IMR-90 (cell line): ENCODE measurements at regions not wholly inside any gene's neighbourhood (a gene's known extent, or its start where the extent isn't known, plus 50 kb on each side); places are given as distances from the start of the nearest gene placed in this dataset.

ENCODE experiments used
- ATAC-seq: fragments of 200-7000 bp; cut with Tn5 transposase; 2 replicates; pipeline ENCODE4 v1.9.1; 2020; ENCODE audit warnings: low read depth, mild to moderate bottlenecking, moderate library complexity
- BruUV-seq: library from RNA; stranded (reverse); fragments of 400-500 nt; replicated peaks from 2 replicates; lab custom pipeline; 2021; lab: Mats Ljungman, UMichigan
- CTCF ChIA-PET: fragments of 300-600 bp; formaldehyde crosslinking; extraction: SDS; loops from one replicate; lab custom pipeline; 2021; ENCODE audit warnings: antibody characterized with exemption; lab: Yijun Ruan, JAX
- POLR2A ChIA-PET: fragments of 300-600 bp; sonication (Branson Sonifier 250); formaldehyde crosslinking; loops from one replicate; lab custom pipeline; 2022; ENCODE audit warnings: antibody characterized with exemption; ENCODE audit not compliant: unreplicated experiment; lab: Charles Lee
- DNase-seq: peaks from one replicate; pipeline ENCODE4 v3.0.0; 2013
- H2AFZ ChIP-seq: replicated peaks from 2 replicates; pipeline ENCODE3; 2013; ENCODE audit warnings: low read length, mild to moderate bottlenecking; ENCODE audit not compliant: poor library complexity
- H2AK5ac ChIP-seq: 2 replicates; pipeline ENCODE4 v1.6.1; 2013; ENCODE audit warnings: low read depth, low read length, inconsistent platforms
- H2AK9ac ChIP-seq: replicated peaks from 2 replicates; pipeline ENCODE3; 2013; ENCODE audit warnings: mild to moderate bottlenecking, low read depth, low read length, moderate library complexity; ENCODE audit not compliant: poor library complexity
- H2BK120ac ChIP-seq: 2 replicates; pipeline ENCODE4 v1.6.1; 2013; ENCODE audit warnings: low read depth, low read length, inconsistent platforms
- H2BK15ac ChIP-seq: 3 replicates; pipeline ENCODE4 v1.6.1; 2013; ENCODE audit warnings: low read depth, low read length, inconsistent platforms
- H2BK20ac ChIP-seq: 2 replicates; pipeline ENCODE4 v1.6.1; 2013; ENCODE audit warnings: low read depth, mild to moderate bottlenecking, inconsistent platforms, low read length, moderate library complexity
- H2BK5ac ChIP-seq: 2 replicates; pipeline ENCODE4 v1.6.1; 2013; ENCODE audit warnings: mild to moderate bottlenecking, low read depth, low read length, inconsistent platforms; ENCODE audit not compliant: poor library complexity, severe bottlenecking
- H3K14ac ChIP-seq: replicated peaks from 2 replicates; pipeline ENCODE4 v1.6.1; 2013; ENCODE audit warnings: low read depth, low read length, inconsistent platforms
- H3K18ac ChIP-seq: 2 replicates; pipeline ENCODE4 v1.6.1; 2013; ENCODE audit warnings: low read depth, low read length, control low read depth
- H3K23ac ChIP-seq: 2 replicates; pipeline ENCODE4 v1.6.1; 2013; ENCODE audit warnings: low read depth, low read length, inconsistent platforms
- H3K27ac ChIP-seq: 2 replicates; pipeline ENCODE4 v1.5.1; 2013; ENCODE audit warnings: mild to moderate bottlenecking, control low read depth, low read length; ENCODE audit not compliant: insufficient read depth
- H3K27me3 ChIP-seq: 2 replicates; pipeline ENCODE4 v1.6.1; 2013; ENCODE audit warnings: low read length; ENCODE audit not compliant: control insufficient read depth, insufficient read depth
- H3K36me3 ChIP-seq: 2 replicates; pipeline ENCODE4 v1.6.1; 2013; ENCODE audit warnings: low read length, mixed read lengths; ENCODE audit not compliant: control insufficient read depth, insufficient read depth
- H3K4ac ChIP-seq: 2 replicates; pipeline ENCODE4 v1.6.1; 2013; ENCODE audit warnings: low read depth, low read length, inconsistent platforms
- H3K4me1 ChIP-seq: 2 replicates; pipeline ENCODE4 v1.6.1; 2013; ENCODE audit warnings: low read length, mixed read lengths; ENCODE audit not compliant: control insufficient read depth, insufficient read depth
- H3K4me2 ChIP-seq: 2 replicates; pipeline ENCODE4 v1.6.1; 2013; ENCODE audit warnings: low read depth, mild to moderate bottlenecking, control low read depth, low read length, moderate library complexity
- H3K4me3 ChIP-seq: 2 replicates; pipeline ENCODE4 v1.5.1; 2013; ENCODE audit warnings: low read depth, mild to moderate bottlenecking, control low read depth, low read length, moderate library complexity; ENCODE audit not compliant: insufficient read depth
- H3K56ac ChIP-seq: 2 replicates; pipeline ENCODE4 v1.6.1; 2013; ENCODE audit warnings: low read length, inconsistent platforms; ENCODE audit not compliant: insufficient read depth; ENCODE audit errors: extremely low read depth
- H3K79me1 ChIP-seq, 2 experiments: 2 replicates each; pipeline ENCODE4 v1.6.1; 2013; ENCODE audit warnings: low read length in 2 of 2, inconsistent platforms in 1 of 2, low read depth in 1 of 2
- H3K9ac ChIP-seq: 2 replicates; pipeline ENCODE4 v1.6.1; 2013; ENCODE audit warnings: low read depth, low read length, control low read depth
- H3K9me1 ChIP-seq: 2 replicates; pipeline ENCODE4 v1.6.1; 2013; ENCODE audit warnings: low read length, inconsistent platforms; ENCODE audit not compliant: insufficient read depth
- H3K9me3 ChIP-seq: 2 replicates; pipeline ENCODE4 v1.6.1; 2013; ENCODE audit warnings: low read length; ENCODE audit not compliant: control insufficient read depth, insufficient read depth
- H4K20me1 ChIP-seq: 2 replicates; pipeline ENCODE4 v1.6.1; 2013; ENCODE audit warnings: low read length, inconsistent platforms; ENCODE audit not compliant: insufficient read depth
- H4K5ac ChIP-seq: 2 replicates; pipeline ENCODE4 v1.6.1; 2013; ENCODE audit warnings: mild to moderate bottlenecking, low read depth, low read length, control low read depth
- H4K8ac ChIP-seq, 2 experiments: 2 replicates each; pipeline ENCODE4 v1.6.1; 2013; ENCODE audit warnings: low read depth in 2 of 2, low read length in 2 of 2, control low read depth in 1 of 2, inconsistent platforms in 1 of 2
- H4K91ac ChIP-seq: 2 replicates; pipeline ENCODE4 v1.6.1; 2013; ENCODE audit warnings: low read depth, low read length, inconsistent platforms; ENCODE audit not compliant: insufficient read depth
- BHLHE40 ChIP-seq: fragments of 150-350 bp; IDR thresholded peaks from 2 replicates; pipeline ENCODE4 v1.6.1; 2016; ENCODE audit warnings: mild to moderate bottlenecking, low read depth, low read length
- CEBPB ChIP-seq: IDR thresholded peaks from 2 replicates; pipeline ENCODE4 v1.6.1; 2012; ENCODE audit warnings: low read depth, low read length, improper control_type of control experiment
- CHD1 ChIP-seq: IDR thresholded peaks from 2 replicates; pipeline ENCODE4 v1.6.1; 2012; ENCODE audit warnings: low read depth, low read length, improper control_type of control experiment
- CTCF ChIP-seq: conservative IDR thresholded peaks from 2 replicates; pipeline ENCODE4 v1.5.1; 2012; ENCODE audit warnings: mild to moderate bottlenecking, low read depth, low read length, improper control_type of control experiment
- ELK1 ChIP-seq: fragments of 150-350 bp; IDR thresholded peaks from 2 replicates; pipeline ENCODE4 v1.6.1; 2016; ENCODE audit warnings: low read depth, mild to moderate bottlenecking, low read length, moderate library complexity, borderline replicate concordance
- FOS ChIP-seq: fragments of 150-350 bp; IDR thresholded peaks from 2 replicates; pipeline ENCODE4 v1.6.1; 2016; ENCODE audit warnings: low read depth, low read length
- MAFK ChIP-seq: IDR thresholded peaks from 2 replicates; pipeline ENCODE4 v1.6.1; 2012; ENCODE audit warnings: low read depth, low read length, improper control_type of control experiment
- MAZ ChIP-seq: IDR thresholded peaks from 2 replicates; pipeline ENCODE4 v1.6.1; 2012; ENCODE audit warnings: low read depth, mild to moderate bottlenecking, low read length, improper control_type of control experiment, moderate library complexity, borderline replicate concordance
- MXI1 ChIP-seq: IDR thresholded peaks from 2 replicates; pipeline ENCODE4 v1.6.1; 2012; ENCODE audit warnings: low read depth, mild to moderate bottlenecking, low read length, moderate library complexity, borderline replicate concordance
- NFE2L2 ChIP-seq: fragments of 150-350 bp; IDR thresholded peaks from 2 replicates; pipeline ENCODE4 v1.6.1; 2016; ENCODE audit warnings: low read depth, mild to moderate bottlenecking, low read length
- POLR2A ChIP-seq: IDR thresholded peaks from 2 replicates; pipeline ENCODE4 v1.6.1; 2012; ENCODE audit warnings: mild to moderate bottlenecking, low read depth, low read length
- RAD21 ChIP-seq: IDR thresholded peaks from 2 replicates; pipeline ENCODE4 v1.6.1; 2012; ENCODE audit warnings: low read length, improper control_type of control experiment
- RCOR1 ChIP-seq: IDR thresholded peaks from 2 replicates; pipeline ENCODE4 v1.6.1; 2012; ENCODE audit warnings: mild to moderate bottlenecking, low read length, improper control_type of control experiment; ENCODE audit not compliant: insufficient replicate concordance
- RFX5 ChIP-seq: IDR thresholded peaks from 2 replicates; pipeline ENCODE4 v1.8.0; 2012; ENCODE audit warnings: low read depth, mild to moderate bottlenecking, low read length, moderate library complexity
- SMC3 ChIP-seq: fragments of 150-350 bp; IDR thresholded peaks from 2 replicates; pipeline ENCODE4 v1.6.1; 2016; ENCODE audit warnings: low read depth, mild to moderate bottlenecking, antibody characterized with exemption, low read length, moderate library complexity
- USF2 ChIP-seq: fragments of 150-350 bp; IDR thresholded peaks from 2 replicates; pipeline ENCODE4 v1.6.1; 2017; ENCODE audit warnings: mild to moderate bottlenecking, antibody characterized with exemption, low read length, low read depth
- WGBS, 2 experiments: methylation state at CpG; one replicate each; pipeline versions ENCODE4 v1.1.5 to v1.1.7; 2013; ENCODE audit warnings: missing lambda C conversion rate in 2 of 2; ENCODE audit not compliant: insufficient read length in 1 of 2; ENCODE audit errors: extremely low coverage in 2 of 2; 5-methylcytosine and 5-hydroxymethylcytosine counted together
- dilution Hi-C: fragments of 300-500 bp; cut with HindIII; formaldehyde crosslinking; loops from one replicate; pipeline ENCODE4 v1.14.3; 2018; ENCODE audit warnings: low sequenced_read_pairs; ENCODE audit not compliant: unreplicated experiment
- in situ Hi-C: fragments of 300-500 bp; cut with MboI; formaldehyde crosslinking; loops from 3 replicates; pipeline ENCODE4 v1.14.3; 2019; ENCODE audit warnings: low sequenced_read_pairs, inconsistent platforms, mixed read lengths
- intact Hi-C: fragments of 100-400 bp; cut with micrococcal nuclease; formaldehyde crosslinking; loops from 2 replicates; pipeline ENCODE4 v1.10.0; 2022

- intact Hi-C loops: no loop called here
Measured at GRCh38 chr14:53456931-53457330, 303.8 kb upstream of the DDHD1 start.

More at GRCh38 chr14:53456931-53457330, 303.8 kb upstream of the DDHD1 start:
- no peak overlapping the region for H4K8ac ChIP-seq
- no peak overlapping the region for H3K56ac ChIP-seq
- TF ChIP-seq MAZ (no peak), MXI1 (no peak), MAFK (no peak), RCOR1 (no peak), ELK1 (no peak), NFE2L2 (no peak), CHD1 (no peak), FOS (no peak), CEBPB (no peak), SMC3 (no peak), RAD21 (no peak), POLR2A (no peak), USF2 (no peak), BHLHE40 (no peak), CTCF (no peak), RFX5 (no peak)
- peaks cover 10% of the 10 kb centered on the region for H3K4me1 ChIP-seq
- no peak overlapping the region for H2AK5ac ChIP-seq
- in situ Hi-C loops: no loop called here
- peak overlapping the region; percentile 5; the same call in 1 of the 2 replicates for H4K91ac ChIP-seq
- H3K4me3 ChIP-seq: no peak overlapping the region
- 0 out of 2 replicates have a peak overlapping the region, but pooled peaks have one; percentile 6 for H2BK20ac ChIP-seq
- H3K27ac ChIP-seq: no peak overlapping the region
- H2AFZ ChIP-seq: no peak overlapping the region
- no peaks in the 10 kb centered on the region for H3K36me3 ChIP-seq
- no peak overlapping the region for H2BK5ac ChIP-seq
- no peak overlapping the region for H3K18ac ChIP-seq
- no peak overlapping the region for H2AK9ac ChIP-seq
- H3K14ac ChIP-seq: no peak overlapping the region
- H3K23ac ChIP-seq: no peak overlapping the region
- no peaks in the 10 kb centered on the region for H3K79me1 ChIP-seq
- H4K5ac ChIP-seq: no peak overlapping the region
- no peak overlapping the region for H3K4ac ChIP-seq
- WGBS, 2 experiments: no CpG with 5 or more reads among the region's 1 CpG
- BruUV-seq: no TSS peak
- ChIA-PET CTCF (no interaction called here), POLR2A (no interaction called here)
- peaks cover 5% of the 10 kb centered on the region for H3K9me1 ChIP-seq
- H2BK15ac ChIP-seq: peak overlapping the region; percentile 62; the same call in 1 of the 3 replicates
- H3K27me3 ChIP-seq: no peaks in the 10 kb centered on the region
- H2BK120ac ChIP-seq: no peak overlapping the region; the same call in 1 of the 2 replicates
- no peak overlapping the region for H3K9ac ChIP-seq
- DNase-seq (no peak), ATAC-seq (no peak)
- dilution Hi-C loops: no loop called here
- H4K20me1 ChIP-seq: no peaks in the 10 kb centered on the region
- no peak overlapping the region for H3K4me2 ChIP-seq
- H3K9me3 ChIP-seq: no peaks in the 10 kb centered on the region
